GM23338 (cell line): ENCODE measurements at regions not wholly inside any gene's neighbourhood (a gene's known extent, or its start where the extent isn't known, plus 50 kb on each side); places are given as distances from the start of the nearest gene placed in this dataset.

Experiments used
- CREB1 ChIP-seq: fragments of 250-450 bp; sonication (Bioruptor Pico); IDR thresholded peaks from 2 replicates; pipeline ENCODE4 v1.5.0; 2020; ENCODE audit warnings: low read depth, mild to moderate bottlenecking, moderate library complexity
- EZH2 ChIP-seq: fragments of 200-600 bp; sonication (generic); IDR thresholded peaks from one replicate; pipeline ENCODE4 v1.8.0; 2017; ENCODE audit warnings: antibody characterized with exemption, mild to moderate bottlenecking, low read depth; ENCODE audit not compliant: unreplicated experiment
- EZH2phosphoT487 ChIP-seq: fragments of 200-600 bp; sonication (generic); IDR thresholded peaks from one replicate; pipeline ENCODE4 v1.8.1; 2018; ENCODE audit warnings: antibody characterized with exemption; ENCODE audit not compliant: unreplicated experiment
- JUNB ChIP-seq: IDR thresholded peaks from one replicate; pipeline ENCODE4 v1.6.1; 2016; ENCODE audit warnings: antibody characterized with exemption; ENCODE audit not compliant: unreplicated experiment
- POLR2AphosphoS5 ChIP-seq: IDR thresholded peaks from 2 replicates; pipeline ENCODE4 v1.6.1; 2016; ENCODE audit warnings: antibody characterized with exemption, low read depth
- STAT1 ChIP-seq: IDR thresholded peaks from one replicate; pipeline ENCODE4 v1.6.1; 2016; ENCODE audit warnings: antibody characterized with exemption; ENCODE audit not compliant: unreplicated experiment
- ZNF114 ChIP-seq: fragments of 250-450 bp; sonication (Bioruptor Pico); IDR thresholded peaks from 2 replicates; pipeline ENCODE4 v1.5.0; 2020; ENCODE audit warnings: mild to moderate bottlenecking, moderate library complexity
- TF ChIP-seq, protein P1 (sequence below): IDR thresholded peaks from one replicate; pipeline ENCODE4 v1.6.1; 2018; ENCODE audit warnings: antibody characterized with exemption; ENCODE audit not compliant: unreplicated experiment
- TF ChIP-seq, protein P2 (sequence below), 2 experiments: fragments of 200-600 bp in 1 of 2; sonication (generic) in 1 of 2; conservative IDR thresholded peaks; 2 replicates each; pipeline versions ENCODE4 v1.5.1 to v1.6.1; 2016 to 2017; ENCODE audit warnings: antibody characterized with exemption in 2 of 2, low read depth in 2 of 2, mild to moderate bottlenecking in 2 of 2, moderate library complexity in 1 of 2
- TF ChIP-seq, protein P3 (sequence below): IDR thresholded peaks from 2 replicates; pipeline ENCODE4 v1.6.1; 2016; ENCODE audit warnings: antibody characterized with exemption

DNA sequence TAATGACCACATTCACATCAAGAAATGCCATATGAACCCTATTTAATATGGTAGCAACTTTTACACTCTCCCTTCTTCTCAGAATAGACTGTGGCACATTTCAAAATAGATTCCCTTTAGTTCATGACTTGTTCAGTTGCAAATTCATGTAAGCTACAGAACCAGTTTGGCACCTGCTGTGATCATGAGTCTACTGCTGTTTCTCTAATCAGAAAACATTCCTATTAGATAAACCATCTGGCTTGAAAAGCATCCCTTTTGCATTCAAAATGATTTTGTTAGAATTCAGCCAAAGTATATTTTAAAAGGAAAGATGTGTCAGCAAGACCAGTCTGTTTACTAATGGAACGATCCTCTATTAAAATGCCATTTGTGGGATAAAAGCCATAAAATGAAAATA lies 304.4 kb downstream of the BCHE start:
- TF ChIP-seq, protein P1, sequence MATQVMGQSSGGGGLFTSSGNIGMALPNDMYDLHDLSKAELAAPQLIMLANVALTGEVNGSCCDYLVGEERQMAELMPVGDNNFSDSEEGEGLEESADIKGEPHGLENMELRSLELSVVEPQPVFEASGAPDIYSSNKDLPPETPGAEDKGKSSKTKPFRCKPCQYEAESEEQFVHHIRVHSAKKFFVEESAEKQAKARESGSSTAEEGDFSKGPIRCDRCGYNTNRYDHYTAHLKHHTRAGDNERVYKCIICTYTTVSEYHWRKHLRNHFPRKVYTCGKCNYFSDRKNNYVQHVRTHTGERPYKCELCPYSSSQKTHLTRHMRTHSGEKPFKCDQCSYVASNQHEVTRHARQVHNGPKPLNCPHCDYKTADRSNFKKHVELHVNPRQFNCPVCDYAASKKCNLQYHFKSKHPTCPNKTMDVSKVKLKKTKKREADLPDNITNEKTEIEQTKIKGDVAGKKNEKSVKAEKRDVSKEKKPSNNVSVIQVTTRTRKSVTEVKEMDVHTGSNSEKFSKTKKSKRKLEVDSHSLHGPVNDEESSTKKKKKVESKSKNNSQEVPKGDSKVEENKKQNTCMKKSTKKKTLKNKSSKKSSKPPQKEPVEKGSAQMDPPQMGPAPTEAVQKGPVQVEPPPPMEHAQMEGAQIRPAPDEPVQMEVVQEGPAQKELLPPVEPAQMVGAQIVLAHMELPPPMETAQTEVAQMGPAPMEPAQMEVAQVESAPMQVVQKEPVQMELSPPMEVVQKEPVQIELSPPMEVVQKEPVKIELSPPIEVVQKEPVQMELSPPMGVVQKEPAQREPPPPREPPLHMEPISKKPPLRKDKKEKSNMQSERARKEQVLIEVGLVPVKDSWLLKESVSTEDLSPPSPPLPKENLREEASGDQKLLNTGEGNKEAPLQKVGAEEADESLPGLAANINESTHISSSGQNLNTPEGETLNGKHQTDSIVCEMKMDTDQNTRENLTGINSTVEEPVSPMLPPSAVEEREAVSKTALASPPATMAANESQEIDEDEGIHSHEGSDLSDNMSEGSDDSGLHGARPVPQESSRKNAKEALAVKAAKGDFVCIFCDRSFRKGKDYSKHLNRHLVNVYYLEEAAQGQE = no peak
- TF ChIP-seq, protein P2, sequence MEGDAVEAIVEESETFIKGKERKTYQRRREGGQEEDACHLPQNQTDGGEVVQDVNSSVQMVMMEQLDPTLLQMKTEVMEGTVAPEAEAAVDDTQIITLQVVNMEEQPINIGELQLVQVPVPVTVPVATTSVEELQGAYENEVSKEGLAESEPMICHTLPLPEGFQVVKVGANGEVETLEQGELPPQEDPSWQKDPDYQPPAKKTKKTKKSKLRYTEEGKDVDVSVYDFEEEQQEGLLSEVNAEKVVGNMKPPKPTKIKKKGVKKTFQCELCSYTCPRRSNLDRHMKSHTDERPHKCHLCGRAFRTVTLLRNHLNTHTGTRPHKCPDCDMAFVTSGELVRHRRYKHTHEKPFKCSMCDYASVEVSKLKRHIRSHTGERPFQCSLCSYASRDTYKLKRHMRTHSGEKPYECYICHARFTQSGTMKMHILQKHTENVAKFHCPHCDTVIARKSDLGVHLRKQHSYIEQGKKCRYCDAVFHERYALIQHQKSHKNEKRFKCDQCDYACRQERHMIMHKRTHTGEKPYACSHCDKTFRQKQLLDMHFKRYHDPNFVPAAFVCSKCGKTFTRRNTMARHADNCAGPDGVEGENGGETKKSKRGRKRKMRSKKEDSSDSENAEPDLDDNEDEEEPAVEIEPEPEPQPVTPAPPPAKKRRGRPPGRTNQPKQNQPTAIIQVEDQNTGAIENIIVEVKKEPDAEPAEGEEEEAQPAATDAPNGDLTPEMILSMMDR (conservative IDR thresholded peaks at IDR 0.05; ENCODE audit: low read depth in 2 of 2) = no peak
- no peak for TF ChIP-seq STAT1
- TF ChIP-seq EZH2 = no peak
- no peak for TF ChIP-seq EZH2phosphoT487
- TF ChIP-seq CREB1 = no peak
- TF ChIP-seq, protein P3, sequence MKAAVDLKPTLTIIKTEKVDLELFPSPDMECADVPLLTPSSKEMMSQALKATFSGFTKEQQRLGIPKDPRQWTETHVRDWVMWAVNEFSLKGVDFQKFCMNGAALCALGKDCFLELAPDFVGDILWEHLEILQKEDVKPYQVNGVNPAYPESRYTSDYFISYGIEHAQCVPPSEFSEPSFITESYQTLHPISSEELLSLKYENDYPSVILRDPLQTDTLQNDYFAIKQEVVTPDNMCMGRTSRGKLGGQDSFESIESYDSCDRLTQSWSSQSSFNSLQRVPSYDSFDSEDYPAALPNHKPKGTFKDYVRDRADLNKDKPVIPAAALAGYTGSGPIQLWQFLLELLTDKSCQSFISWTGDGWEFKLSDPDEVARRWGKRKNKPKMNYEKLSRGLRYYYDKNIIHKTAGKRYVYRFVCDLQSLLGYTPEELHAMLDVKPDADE = no peak
- no peak for TF ChIP-seq POLR2AphosphoS5
- TF ChIP-seq ZNF114 = no peak
- no peak for TF ChIP-seq JUNB
